HCT116 (cell line): ENCODE measurements at regions not wholly inside any gene's neighbourhood (a gene's known extent, or its start where the extent isn't known, plus 50 kb on each side); places are given as distances from the start of the nearest gene placed in this dataset.

ENCODE experiments used
- ATAC-seq: fragments of 200-7000 bp; cut with Tn5 transposase; 2 replicates; pipeline ENCODE4 v1.9.1; 2020; ENCODE audit warnings: mild to moderate bottlenecking, moderate library complexity
- BruUV-seq: library from RNA; stranded (reverse); fragments of 400-500 nt; replicated peaks from 2 replicates; lab custom pipeline; 2021; lab: Mats Ljungman, UMichigan
- CTCF ChIA-PET: fragments of 300-600 bp; sonication (Branson Sonifier 250); formaldehyde crosslinking; loops from one replicate; lab custom pipeline; 2021; ENCODE audit warnings: antibody characterized with exemption; lab: Charles Lee
- POLR2A ChIA-PET: fragments of 300-600, 350-600 bp; sonication (Branson Sonifier 250); formaldehyde crosslinking; loops from one replicate; lab custom pipeline; 2021; ENCODE audit warnings: antibody characterized with exemption; lab: Charles Lee
- RAD21 ChIA-PET, 2 experiments: fragments of 300-600 bp; sonication (Branson Sonifier 250); formaldehyde crosslinking; loops; one replicate each; lab custom pipeline; 2023; ENCODE audit warnings: low total read pairs in 2 of 2; ENCODE audit not compliant: uncharacterized antibody in 2 of 2, unreplicated experiment in 2 of 2, low non-redundant PET in 1 of 2; lab: Charles Lee
- DNase-seq: peaks from one replicate; pipeline ENCODE4 v3.0.0-alpha.2; 2010; ENCODE audit warnings: low read depth, low spot score
- H2AFZ ChIP-seq: fragments of 200-600 bp; shearing (Covaris generic), sonication (generic); 2 replicates; pipeline ENCODE4 v1.6.1; 2017; ENCODE audit warnings: low read depth, mixed run types, mixed read lengths, antibody characterized with exemption, low read length; ENCODE audit not compliant: poor library complexity, severe bottlenecking
- H3K27ac ChIP-seq: 2 replicates; pipeline ENCODE4 v1.5.1; 2012; ENCODE audit warnings: low read depth, low read length
- H3K27me3 ChIP-seq: fragments of 200-600 bp; sonication (generic); 2 replicates; pipeline ENCODE4 v1.6.1; 2016; ENCODE audit warnings: mixed run types, low read length, mixed read lengths; ENCODE audit not compliant: insufficient read depth
- H3K36me3 ChIP-seq, 2 experiments: fragments of 200-500 bp in 1 of 2; fragments of 200-600 bp in 1 of 2; sonication (Bioruptor generic) in 1 of 2; sonication (generic) in 1 of 2; 2 replicates each; pipeline versions ENCODE4 v1.5.1 to v1.6.1; 2014 to 2016; ENCODE audit warnings: low read length in 2 of 2, inconsistent platforms in 1 of 2, mixed read lengths in 1 of 2, mixed run types in 1 of 2; ENCODE audit not compliant: insufficient read depth in 2 of 2, control insufficient read depth in 1 of 2
- H3K4me1 ChIP-seq, 2 experiments: fragments of 200-600 bp in 1 of 2; sonication (generic) in 1 of 2; 2 replicates each; pipeline versions ENCODE4 v1.5.1 to v1.6.1; 2012 to 2017; ENCODE audit warnings: low read length in 2 of 2, inconsistent platforms in 1 of 2, mild to moderate bottlenecking in 1 of 2, mixed read lengths in 1 of 2, mixed run types in 1 of 2, moderate library complexity in 1 of 2; ENCODE audit not compliant: insufficient read depth in 2 of 2, control insufficient read depth in 1 of 2
- H3K4me2 ChIP-seq: fragments of 200-600 bp; sonication (generic); 2 replicates; pipeline ENCODE4 v1.6.1; 2017; ENCODE audit warnings: mixed run types, low read length, mixed read lengths
- H3K4me3 ChIP-seq, 2 experiments: fragments of 200-600 bp in 1 of 2; sonication (generic) in 1 of 2; replicated peaks in 1 of 2; 2 replicates each; pipeline ENCODE4 v1.5.1; 2011 to 2016; ENCODE audit warnings: low read length in 2 of 2, control low read depth in 1 of 2, low read depth in 1 of 2, mild to moderate bottlenecking in 1 of 2, mixed read lengths in 1 of 2, mixed run types in 1 of 2
- H3K79me2 ChIP-seq: fragments of 200-600 bp; sonication (generic); 2 replicates; pipeline ENCODE4 v1.6.1; 2017; ENCODE audit warnings: mild to moderate bottlenecking, mixed run types, low read length, moderate library complexity, mixed read lengths; ENCODE audit not compliant: insufficient read depth
- H3K9ac ChIP-seq: fragments of 200-600 bp; sonication (generic); 2 replicates; pipeline ENCODE4 v1.6.1; 2016; ENCODE audit warnings: low read length, mixed read lengths
- H3K9me2 ChIP-seq: fragments of 200-600 bp; sonication (generic), shearing (Covaris generic); 2 replicates; pipeline ENCODE4 v1.6.1; 2017; ENCODE audit warnings: mixed run types, mild to moderate bottlenecking, moderate library complexity; ENCODE audit not compliant: insufficient read depth
- H3K9me3 ChIP-seq, 2 experiments: fragments of 200-500 bp in 1 of 2; fragments of 200-600 bp in 1 of 2; sonication (Bioruptor generic) in 1 of 2; sonication (generic) in 1 of 2; 2 replicates each; pipeline ENCODE4 v1.6.1; 2014 to 2017; ENCODE audit warnings: low read length in 2 of 2, mixed read lengths in 2 of 2, inconsistent platforms in 1 of 2, low read depth in 1 of 2, mild to moderate bottlenecking in 1 of 2, mixed run types in 1 of 2, moderate library complexity in 1 of 2; ENCODE audit not compliant: control insufficient read depth in 1 of 2, insufficient read depth in 1 of 2
- H4K20me1 ChIP-seq: fragments of 200-600 bp; sonication (generic), shearing (Covaris generic); 2 replicates; pipeline ENCODE4 v1.6.1; 2017; ENCODE audit warnings: mixed run types, mild to moderate bottlenecking, moderate library complexity; ENCODE audit not compliant: insufficient read depth
- ELF1 ChIP-seq: IDR thresholded peaks from 2 replicates; pipeline ENCODE4 v1.6.1; 2012; ENCODE audit warnings: low read depth, borderline replicate concordance
- EZH2phosphoT487 ChIP-seq: fragments of 200-600 bp; IDR thresholded peaks from 2 replicates; pipeline ENCODE4 v1.6.1; 2018; ENCODE audit warnings: antibody characterized with exemption, borderline replicate concordance
- FOSL1 ChIP-seq: IDR thresholded peaks from 2 replicates; pipeline ENCODE4 v1.6.1; 2012; ENCODE audit warnings: low read depth
- JUND ChIP-seq: IDR thresholded peaks from 2 replicates; pipeline ENCODE4 v1.6.1; 2012
- POLR2A ChIP-seq: IDR thresholded peaks from 2 replicates; pipeline ENCODE4 v1.7.0; 2011; ENCODE audit warnings: borderline replicate concordance; ENCODE audit not compliant: insufficient read depth, insufficient read length; ENCODE audit errors: extremely low read depth
- REST ChIP-seq: IDR thresholded peaks from 2 replicates; pipeline ENCODE4 v1.6.1; 2012; ENCODE audit warnings: low read depth
- SP1 ChIP-seq: IDR thresholded peaks from 2 replicates; pipeline ENCODE4 v1.6.1; 2012; ENCODE audit warnings: low read depth
- SRF ChIP-seq: IDR thresholded peaks from 2 replicates; pipeline ENCODE4 v1.6.1; 2012; ENCODE audit warnings: low read depth
- TCF7L2 ChIP-seq: IDR thresholded peaks from 2 replicates; pipeline ENCODE4 v1.7.0; 2011; ENCODE audit warnings: borderline replicate concordance, inconsistent platforms; ENCODE audit not compliant: insufficient read depth, insufficient read length; ENCODE audit errors: extremely low read depth
- YY1 ChIP-seq: IDR thresholded peaks from 2 replicates; pipeline ENCODE4 v1.6.1; 2011; ENCODE audit warnings: low read length, low read depth, moderate library complexity, mild to moderate bottlenecking; ENCODE audit not compliant: insufficient replicate concordance; ENCODE audit errors: extremely low read depth
- ZBTB33 ChIP-seq: IDR thresholded peaks from 2 replicates; pipeline ENCODE4 v1.6.1; 2011; ENCODE audit warnings: mild to moderate bottlenecking, low read length, moderate library complexity; ENCODE audit not compliant: insufficient replicate concordance; ENCODE audit errors: extremely low read depth
- ZFX ChIP-seq: fragments of 450-650 bp; IDR thresholded peaks from 2 replicates; pipeline ENCODE4 v1.6.1; 2017
- ZNF274 ChIP-seq: fragments of 200-500 bp; sonication (Bioruptor generic); IDR thresholded peaks from 2 replicates; pipeline ENCODE4 v1.6.1; 2014; ENCODE audit warnings: mild to moderate bottlenecking, low read depth, low read length, inconsistent platforms
- intact Hi-C: fragments of 100-400 bp; cut with micrococcal nuclease; formaldehyde crosslinking; loops from 2 replicates; pipeline ENCODE4 v1.10.0; 2022

- TF ChIP-seq SP1 = no peak
- no peak for TF ChIP-seq YY1
- no peak for TF ChIP-seq ELF1
- TF ChIP-seq ZFX = no peak
- no peak for TF ChIP-seq POLR2A
- no peak for TF ChIP-seq FOSL1
- no peak for TF ChIP-seq EZH2phosphoT487
- no peak for TF ChIP-seq ZNF274
- TF ChIP-seq ZBTB33 = no peak
- TF ChIP-seq SRF = no peak
- no peak for TF ChIP-seq JUND
- no peak for TF ChIP-seq TCF7L2
- no peak for TF ChIP-seq REST
- DNase-seq = no peak
- Histone ChIP-seq H3K9me3 (no peaks in the 10 kb centered on the region), H3K4me3 (no peak overlapping the region), H3K4me1 (no peaks in the 10 kb centered on the region), H3K36me3 (no peaks in the 10 kb centered on the region), H3K27me3 (no peaks in the 10 kb centered on the region), H4K20me1 (no peaks in the 10 kb centered on the region), H3K79me2 (no peaks in the 10 kb centered on the region), H3K27ac (no peak overlapping the region), H3K4me2 (no peak overlapping the region), H3K9me2 (no peaks in the 10 kb centered on the region), H3K9ac (no peak overlapping the region), H2AFZ (no peak overlapping the region)
- BruUV-seq = no TSS peak
- RAD21 ChIA-PET = no interaction called here
- CTCF ChIA-PET = no interaction called here
- intact Hi-C loops = no loop called here
- ATAC-seq = no peak
- POLR2A ChIA-PET = no interaction called here
Observed at GRCh38 chr18:53864770-53865169, 359.7 kb downstream of the MBD2 start.
